Coronary artery (tissue), 2 donors: ENCODE measurements at regions not wholly inside any gene's neighbourhood (a gene's known extent, or its start where the extent isn't known, plus 50 kb on each side); places are given as distances from the start of the nearest gene placed in this dataset.
A peak's percentile ranks its signal among the peaks of the same experiment; 100 is the strongest.

Experiments
- DNase-seq: peaks from one replicate; pipeline ENCODE4 v3.0.0-alpha.2; 2017; ENCODE audit warnings: low spot score
- H3K27ac ChIP-seq, 2 donors: fragments of 200-600 bp; sonication (generic); one replicate each; pipeline ENCODE4 v1.5.1; 2016 to 2019
- H3K4me3 ChIP-seq: fragments of 200-600 bp; sonication (generic); 2 replicates; pipeline ENCODE4 v1.5.1; 2016; ENCODE audit warnings: mild to moderate bottlenecking, moderate library complexity
- TF ChIP-seq, protein P1 (sequence below): fragments of 200-600 bp; sonication (generic); IDR thresholded peaks from one replicate; pipeline ENCODE4 v1.5.1; 2019; ENCODE audit warnings: antibody characterized with exemption

DNA sequence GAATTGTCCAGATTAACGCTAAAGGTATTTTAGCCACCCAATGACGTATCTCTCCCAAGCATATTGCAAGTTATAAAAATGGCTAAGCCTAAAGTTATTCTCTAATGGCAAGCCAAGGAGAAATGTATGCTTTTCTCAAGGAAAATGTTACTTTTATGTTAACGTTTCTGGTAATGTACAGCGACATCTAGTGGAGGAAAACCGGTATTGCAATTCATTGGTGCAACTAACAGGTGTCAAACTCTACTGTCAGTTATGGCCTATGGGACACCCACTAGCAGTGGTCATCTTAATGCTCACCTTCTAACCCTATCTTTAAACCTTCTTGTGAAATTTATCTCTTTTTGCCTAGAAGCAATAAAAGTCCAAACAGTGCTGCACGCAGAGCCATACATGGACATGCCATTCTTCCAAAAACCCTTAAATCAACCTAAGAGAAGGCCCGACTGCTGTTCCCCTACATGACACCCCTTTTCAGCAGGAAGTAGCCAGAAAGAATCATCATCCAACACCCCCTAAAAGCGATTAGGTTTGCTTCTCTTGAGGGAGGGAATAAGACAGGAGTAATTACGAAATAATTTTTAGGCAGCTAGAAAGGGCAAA, 68.7 kb upstream of the LRIF1 start:
- no peak for DNase-seq
- TF ChIP-seq, protein P1, sequence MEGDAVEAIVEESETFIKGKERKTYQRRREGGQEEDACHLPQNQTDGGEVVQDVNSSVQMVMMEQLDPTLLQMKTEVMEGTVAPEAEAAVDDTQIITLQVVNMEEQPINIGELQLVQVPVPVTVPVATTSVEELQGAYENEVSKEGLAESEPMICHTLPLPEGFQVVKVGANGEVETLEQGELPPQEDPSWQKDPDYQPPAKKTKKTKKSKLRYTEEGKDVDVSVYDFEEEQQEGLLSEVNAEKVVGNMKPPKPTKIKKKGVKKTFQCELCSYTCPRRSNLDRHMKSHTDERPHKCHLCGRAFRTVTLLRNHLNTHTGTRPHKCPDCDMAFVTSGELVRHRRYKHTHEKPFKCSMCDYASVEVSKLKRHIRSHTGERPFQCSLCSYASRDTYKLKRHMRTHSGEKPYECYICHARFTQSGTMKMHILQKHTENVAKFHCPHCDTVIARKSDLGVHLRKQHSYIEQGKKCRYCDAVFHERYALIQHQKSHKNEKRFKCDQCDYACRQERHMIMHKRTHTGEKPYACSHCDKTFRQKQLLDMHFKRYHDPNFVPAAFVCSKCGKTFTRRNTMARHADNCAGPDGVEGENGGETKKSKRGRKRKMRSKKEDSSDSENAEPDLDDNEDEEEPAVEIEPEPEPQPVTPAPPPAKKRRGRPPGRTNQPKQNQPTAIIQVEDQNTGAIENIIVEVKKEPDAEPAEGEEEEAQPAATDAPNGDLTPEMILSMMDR = no peak
- no peak overlapping the region for H3K27ac ChIP-seq
- H3K4me3 ChIP-seq = no peak overlapping the region

DNA sequence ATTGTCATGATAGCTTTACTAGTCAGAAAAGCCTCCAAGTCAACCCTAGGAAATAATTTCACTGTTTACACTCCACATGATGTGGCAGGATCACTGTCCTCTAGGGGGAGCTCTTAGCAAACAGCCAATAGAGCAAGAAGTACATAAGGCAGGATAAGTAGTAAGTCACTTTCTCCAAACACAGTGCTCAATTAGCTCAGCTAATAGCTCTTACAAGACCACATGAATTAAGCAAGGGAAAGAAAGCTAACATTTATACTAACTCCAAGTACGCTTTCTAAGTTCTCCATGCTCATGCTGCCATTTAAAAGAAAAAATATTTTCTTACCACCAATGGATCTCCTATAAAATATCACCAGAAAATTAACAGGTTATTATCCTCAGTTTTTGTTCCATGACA, 66.9 kb upstream of the LRIF1 start:
- DNase-seq = no peak
- H3K4me3 ChIP-seq = no peak overlapping the region
- no peak overlapping the region for H3K27ac ChIP-seq
- TF ChIP-seq, protein P1 = peak; percentile 28

DNA sequence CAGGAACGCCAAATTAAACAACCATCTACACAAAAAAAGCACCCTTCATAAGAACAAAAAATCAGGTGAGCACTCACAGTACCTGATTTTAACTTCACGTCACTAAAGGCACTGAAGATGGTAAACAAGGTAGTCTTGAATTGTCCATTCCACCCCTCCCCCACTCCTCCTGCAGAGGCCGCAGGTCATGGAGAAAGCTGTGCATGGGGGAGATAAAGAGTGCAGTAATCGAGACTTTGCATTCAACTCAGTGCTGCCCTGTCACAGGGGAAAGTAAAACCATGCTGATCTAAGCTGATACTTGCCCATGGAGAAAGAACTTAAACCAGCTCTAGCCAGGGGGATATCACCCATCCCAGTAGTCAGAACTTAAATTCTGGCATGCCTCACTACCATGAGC, 61.4 kb upstream of the LRIF1 start:
- Histone ChIP-seq H3K4me3 (no peak overlapping the region), H3K27ac (no peak overlapping the region)
- TF ChIP-seq, protein P1 = no peak
- no peak for DNase-seq

DNA sequence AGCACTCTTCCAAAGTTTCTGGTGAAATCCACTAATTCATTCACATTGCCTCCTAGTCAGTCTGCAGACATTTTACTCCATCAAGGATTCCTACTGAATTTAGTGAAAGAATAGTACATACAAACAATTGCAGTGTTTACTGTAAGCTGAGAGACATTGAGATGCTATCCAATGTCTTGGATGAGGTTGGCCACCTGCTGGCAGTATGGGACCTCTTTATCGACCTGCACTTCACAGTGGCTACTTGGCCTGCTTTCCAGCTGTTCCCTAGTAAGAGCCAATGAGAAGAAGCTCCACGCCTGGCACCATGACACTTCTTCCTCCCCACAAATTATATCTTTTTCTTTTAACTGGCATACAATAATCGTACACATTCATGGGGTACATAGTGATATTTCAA, 51.5 kb upstream of the LRIF1 start:
- Histone ChIP-seq H3K4me3 (no peak overlapping the region), H3K27ac (no peak overlapping the region)
- no peak for DNase-seq
- TF ChIP-seq, protein P1 = no peak
